NCI-H1092 treated with DMSO at 0.1 percent for 48 hours (cell line): ENCODE measurements at regions not wholly inside any gene's neighbourhood (a gene's known extent, or its start where the extent isn't known, plus 50 kb on each side); places are given as distances from the start of the nearest gene placed in this dataset.
"Not testable (repeated sequence)": the region's sequence is repeated elsewhere in the genome, so short reads cannot be mapped to it uniquely, and the experiment has no call there.

ENCODE experiments used
- DNase-seq: peaks from one replicate; lab custom pipeline; 2025; lab: John Stamatoyannopoulos, UW

- no peak for DNase-seq
Measured at GRCh38 chr10:130968511-130968910, 343.0 kb downstream of the TCERG1L start.

DNA sequence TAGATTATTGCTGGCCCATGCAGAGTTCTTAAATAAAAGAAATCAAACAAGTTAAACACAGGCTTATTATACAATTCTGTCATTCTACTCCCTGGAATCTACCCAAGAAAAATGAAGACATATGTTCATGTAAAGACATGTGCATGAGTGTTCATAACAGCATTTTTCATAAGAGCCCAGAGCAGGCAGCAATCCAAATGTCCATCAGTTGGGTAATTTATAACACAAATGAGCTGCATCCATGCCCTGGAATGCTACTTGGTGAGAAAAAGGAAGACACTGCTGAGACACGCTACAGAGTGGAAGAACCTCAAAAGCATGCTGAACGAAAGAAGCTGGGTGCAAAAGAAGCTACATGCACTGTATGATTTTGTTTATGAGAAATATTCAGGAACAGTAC, 342.6 kb downstream of the TCERG1L start:
- no peak for DNase-seq

DNA sequence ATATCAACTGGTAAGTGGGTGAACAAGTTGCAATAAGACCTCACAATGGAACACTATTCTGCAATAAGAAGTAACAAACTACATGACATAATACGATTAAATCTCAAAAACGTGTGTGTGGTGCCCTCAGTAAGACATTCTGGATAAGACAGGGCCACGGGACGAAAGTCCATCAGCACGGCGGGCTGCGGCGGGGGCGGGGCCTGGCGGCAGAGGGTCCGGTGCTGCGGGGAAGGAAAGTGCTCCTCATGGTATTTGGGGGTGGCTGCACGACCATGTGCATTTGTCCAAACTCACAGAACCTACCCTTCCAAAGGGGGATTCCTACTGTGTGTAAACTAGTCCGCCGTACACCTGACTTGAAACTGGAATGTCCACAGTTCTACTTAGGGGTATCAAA, 341.8 kb downstream of the TCERG1L start:
- DNase-seq = no peak

- no peak for DNase-seq
Measured at GRCh38 chr10:130970341-130971122, 341.0 kb downstream of the TCERG1L start.

GRCh38 chr10:130971123-130971435, 340.4 kb downstream of the TCERG1L start:
- DNase-seq = no peak

- no peak for DNase-seq
Measured at GRCh38 chr10:130973127-130973839, 338.2 kb downstream of the TCERG1L start.

- no peak for DNase-seq
Measured at GRCh38 chr10:130974166-130974565, 337.4 kb downstream of the TCERG1L start.

GRCh38 chr10:130975351-130975750, 336.2 kb downstream of the TCERG1L start:
- not testable (repeated sequence) for DNase-seq

GRCh38 chr10:130982802-130983201, 328.7 kb downstream of the TCERG1L start:
- no peak for DNase-seq

- DNase-seq = no peak
Measured at GRCh38 chr10:130983749-130984148, 327.8 kb downstream of the TCERG1L start.

DNA sequence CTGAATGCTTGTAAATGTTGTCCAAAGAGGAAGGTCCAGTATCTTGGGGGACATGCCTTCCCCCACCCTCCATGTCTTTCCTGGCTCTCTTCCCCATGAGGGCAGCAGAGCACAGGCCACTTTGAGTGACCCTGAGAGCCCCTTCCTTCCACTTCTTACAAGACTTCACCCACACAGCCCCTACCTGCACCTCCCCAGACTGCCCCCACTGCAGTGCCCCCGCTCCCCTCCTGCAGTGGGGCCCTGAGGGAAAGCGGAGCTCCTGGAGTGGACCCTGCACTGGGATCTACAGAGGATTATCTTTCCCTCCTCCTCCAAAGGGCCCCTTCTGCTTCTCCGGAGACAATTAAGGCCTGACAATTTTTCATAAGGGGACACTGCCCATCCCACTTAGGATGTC, 326.8 kb downstream of the TCERG1L start:
- DNase-seq = no peak

DNA sequence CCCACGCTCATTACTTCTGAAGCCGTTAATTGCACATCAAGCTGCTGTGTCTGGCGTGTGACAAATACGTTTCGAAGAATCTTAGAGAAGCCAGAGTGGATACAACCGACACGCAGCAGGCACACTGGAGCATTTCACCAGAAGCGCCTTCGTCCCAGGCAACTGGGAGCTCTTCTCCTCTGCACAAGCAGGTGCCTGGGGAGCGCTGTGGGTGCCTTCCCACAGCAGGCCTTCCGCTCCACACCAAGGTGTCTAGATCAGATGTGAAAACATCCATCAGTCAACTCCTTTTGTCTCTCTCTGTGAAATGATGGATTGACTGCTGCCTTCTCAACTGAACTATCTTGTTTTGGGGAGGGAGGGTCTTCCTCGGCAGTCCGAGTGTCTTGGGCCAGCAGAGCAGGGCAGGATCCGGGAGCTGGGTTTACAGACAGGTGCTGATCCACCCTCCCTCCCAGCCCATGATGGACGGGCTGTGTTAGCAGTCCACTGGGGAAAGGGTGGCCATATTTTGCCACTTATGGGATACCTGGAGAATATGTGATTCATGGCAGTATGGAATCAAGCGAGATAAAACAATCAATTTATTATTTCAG, 326.3 kb downstream of the TCERG1L start:
- no peak for DNase-seq

DNA sequence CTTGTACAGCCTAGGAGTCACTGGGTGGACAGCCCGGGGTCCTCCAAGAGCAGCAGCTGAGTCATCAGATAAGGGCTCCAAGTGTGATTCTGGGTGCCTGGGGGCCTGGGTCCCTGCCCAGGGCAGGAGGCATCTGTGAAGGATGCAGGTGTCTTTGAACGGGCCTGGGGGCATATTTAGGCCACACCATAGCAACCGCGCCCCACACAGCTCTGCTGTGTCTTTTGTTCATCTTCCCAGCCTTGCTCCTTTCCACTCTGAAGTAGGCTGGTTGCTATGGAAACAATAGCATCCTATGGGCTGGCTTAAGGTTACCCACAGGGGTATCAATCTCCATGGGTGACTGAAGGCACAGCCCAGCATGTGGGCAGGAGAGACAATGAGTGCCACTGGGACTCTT, 324.7 kb downstream of the TCERG1L start:
- DNase-seq = no peak

GRCh38 chr10:130987401-130987800, 324.1 kb downstream of the TCERG1L start:
- DNase-seq = no peak

- DNase-seq = no peak
Measured at GRCh38 chr10:130989670-130990232, 321.8 kb downstream of the TCERG1L start.

DNA sequence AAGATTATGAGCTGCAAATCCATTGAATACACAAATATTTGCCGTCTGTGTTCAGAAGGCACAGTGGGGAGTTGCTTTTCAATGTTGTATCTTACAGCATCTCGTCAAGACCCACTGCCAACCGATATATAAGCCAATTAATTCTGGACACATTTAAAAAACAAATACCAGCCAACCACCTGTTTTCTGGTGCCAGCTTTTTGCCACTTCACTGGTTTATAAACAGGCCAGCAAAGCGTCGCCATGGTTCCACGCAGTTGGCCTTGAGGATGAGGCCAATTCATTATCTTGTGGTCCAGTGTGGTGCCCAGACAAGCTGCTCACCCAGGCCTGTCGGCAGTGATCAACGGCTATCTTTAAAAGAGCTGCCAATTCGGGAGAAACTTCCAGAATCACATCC, 321.0 kb downstream of the TCERG1L start:
- DNase-seq = peak; percentile 61

DNA sequence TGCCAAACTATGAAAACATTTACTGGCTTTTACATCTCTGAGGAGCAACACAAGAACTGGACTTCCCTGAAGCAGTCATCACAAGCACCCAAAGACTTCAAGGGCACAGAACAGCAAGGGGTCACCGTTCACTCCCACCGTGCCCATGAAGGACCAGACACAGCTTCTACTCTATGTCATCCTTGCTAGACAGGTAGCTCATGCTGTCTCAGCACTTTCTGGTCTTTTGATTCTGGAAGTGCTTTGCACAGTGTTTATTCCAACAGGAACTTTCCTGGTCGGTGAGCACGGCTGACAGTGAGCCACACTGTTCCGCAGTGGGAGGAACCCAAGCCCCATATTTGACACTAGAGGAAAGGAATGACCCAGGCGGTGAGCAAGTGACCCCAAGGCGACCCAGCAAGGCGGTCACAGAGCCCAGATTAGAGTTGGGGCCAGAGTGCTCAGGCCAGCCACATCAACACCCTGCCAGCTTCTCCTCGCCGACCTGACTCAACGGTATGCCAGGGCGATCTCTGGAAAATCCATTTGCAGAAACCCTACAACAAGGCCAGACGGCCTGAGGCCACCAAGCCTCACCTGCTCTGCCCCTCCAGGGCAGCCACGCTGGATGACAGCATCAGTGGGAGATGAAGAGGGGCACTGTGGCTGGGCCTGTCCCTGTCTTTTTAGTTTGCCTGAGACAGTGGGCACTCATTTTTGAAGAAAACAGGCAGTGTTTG, 318.6 kb downstream of the TCERG1L start:
- no peak for DNase-seq

GRCh38 chr10:130993612-130994011, 317.9 kb downstream of the TCERG1L start:
- no peak for DNase-seq

- DNase-seq = no peak
Measured at GRCh38 chr10:130994191-130994590, 317.3 kb downstream of the TCERG1L start.

GRCh38 chr10:130994845-130995244, 316.7 kb downstream of the TCERG1L start:
- DNase-seq = no peak

DNA sequence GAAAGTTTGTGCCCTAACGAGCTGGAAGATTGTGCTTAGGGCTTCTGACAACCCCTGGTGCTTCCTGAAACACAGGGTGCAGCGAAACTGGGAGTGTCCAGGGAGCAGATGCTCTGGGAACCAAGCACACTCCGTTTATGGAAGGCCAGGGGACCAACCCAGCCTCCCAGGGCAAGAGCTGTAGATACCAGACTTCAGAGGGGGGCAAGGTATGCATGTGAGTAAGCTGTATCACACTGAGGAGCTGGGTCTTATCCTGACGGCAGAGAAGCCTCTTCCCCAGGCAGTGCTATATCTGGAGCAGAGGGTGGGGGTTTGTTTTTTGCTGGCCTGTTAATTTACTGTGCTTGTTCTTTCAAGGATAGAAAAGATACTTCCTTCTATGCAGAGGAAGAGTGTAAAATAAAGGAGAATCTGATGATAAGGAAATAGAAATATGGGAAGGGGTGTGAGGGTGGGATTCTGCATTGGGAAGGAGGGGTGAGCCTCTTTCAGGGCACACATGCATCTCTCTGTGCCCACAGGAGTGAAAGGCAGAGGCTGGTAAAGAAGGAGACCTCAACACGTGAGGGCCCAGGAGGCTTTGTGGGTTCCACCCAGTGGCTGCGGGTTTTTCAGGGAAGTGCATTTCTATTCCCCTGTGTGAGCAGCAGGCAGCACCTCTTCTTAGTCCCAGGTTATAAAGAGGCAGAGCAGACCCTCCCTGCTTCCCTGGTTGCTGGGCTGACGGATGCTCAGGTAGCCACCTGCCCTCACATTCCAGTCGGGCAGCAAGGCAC, 314.1 kb downstream of the TCERG1L start:
- no peak for DNase-seq

- no peak for DNase-seq
Measured at GRCh38 chr10:130998046-130998435, 313.5 kb downstream of the TCERG1L start.
